Left cardiac atrium (tissue), 4 donors: ENCODE measurements at regions not wholly inside any gene's neighbourhood (a gene's known extent, or its start where the extent isn't known, plus 50 kb on each side); places are given as distances from the start of the nearest gene placed in this dataset.

Source experiments
- ATAC-seq, 2 donors: fragments of 200-7000 bp; cut with Tn5 transposase; one replicate each; pipeline ENCODE4 v1.9.1; 2020; ENCODE audit warnings: mild to moderate bottlenecking in 2 of 2, moderate library complexity in 2 of 2
- DNase-seq: peaks from one replicate; pipeline ENCODE4 v3.0.0-alpha.2; 2020
- intact Hi-C, 2 donors: fragments of 100-400 bp; cut with DNase I; formaldehyde crosslinking; loops; one replicate each; pipeline versions ENCODE4 v1.14.1 to v1.15.1; 2022 to 2023
- donor health status: DM: no; HTN: yes; CAD: no.
- donor health status: DM: no; HTN: yes; CAD: no; lungs with severe emphysema.
- donor health status: DM: yes; HTN: yes; CAD: no.
- donor health status: Dilated cardiomyopathy.

DNA sequence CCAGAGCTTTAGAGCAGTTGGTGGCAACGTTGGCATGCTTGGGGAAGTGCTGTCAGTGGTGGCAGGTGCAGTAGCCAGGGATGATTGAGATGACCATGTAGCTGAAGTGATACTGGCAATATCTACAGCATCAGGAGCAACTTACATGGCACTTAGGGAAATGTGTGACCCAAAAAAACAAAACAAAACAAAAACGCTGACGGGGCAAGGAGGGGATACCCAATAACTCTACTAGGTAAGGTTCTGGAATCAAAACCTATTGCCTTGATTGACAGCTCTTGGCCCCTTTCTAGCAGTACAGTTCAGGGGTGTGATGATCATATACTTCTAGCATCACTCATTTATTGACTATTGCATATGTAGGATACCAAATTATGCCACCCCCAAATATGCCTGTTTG, 312.6 kb downstream of the AASDHPPT start:
- intact Hi-C loops = no loop called here
- ATAC-seq = no peak

DNA sequence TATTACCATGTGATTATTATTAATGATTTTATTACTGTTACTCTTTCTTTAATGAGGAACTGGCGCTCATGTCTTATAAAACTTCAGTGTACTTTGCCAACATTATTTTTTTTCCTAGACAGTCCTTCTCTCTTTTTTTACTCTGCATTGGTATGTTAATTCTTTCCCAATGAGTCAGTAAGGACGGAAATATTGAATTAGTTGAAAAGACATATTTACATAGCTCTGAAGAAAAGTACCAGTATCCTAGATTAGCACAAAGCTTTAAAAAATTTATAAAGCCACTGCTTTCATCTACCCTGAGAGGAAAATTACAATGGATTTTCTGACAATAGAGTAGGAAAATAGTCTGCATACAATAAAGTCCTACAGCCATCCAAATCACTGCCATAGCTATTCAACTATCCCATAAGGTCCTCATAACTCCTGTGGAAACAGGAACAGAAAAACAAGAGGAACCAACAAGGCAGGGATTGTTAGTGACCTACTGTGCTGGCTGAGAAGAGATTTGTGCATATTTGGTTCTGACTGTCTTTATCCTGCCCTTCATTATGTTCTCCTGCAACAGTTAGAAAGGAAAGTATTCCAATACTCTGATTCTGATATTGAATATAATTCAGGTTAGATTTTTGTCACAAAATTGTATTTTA, 314.4 kb downstream of the AASDHPPT start:
- DNase-seq (no peak), ATAC-seq (no peak)
- intact Hi-C loops = no loop called here

More for the DNA sequence above, 312.6 kb downstream of the AASDHPPT start:
- no peak for DNase-seq

DNA sequence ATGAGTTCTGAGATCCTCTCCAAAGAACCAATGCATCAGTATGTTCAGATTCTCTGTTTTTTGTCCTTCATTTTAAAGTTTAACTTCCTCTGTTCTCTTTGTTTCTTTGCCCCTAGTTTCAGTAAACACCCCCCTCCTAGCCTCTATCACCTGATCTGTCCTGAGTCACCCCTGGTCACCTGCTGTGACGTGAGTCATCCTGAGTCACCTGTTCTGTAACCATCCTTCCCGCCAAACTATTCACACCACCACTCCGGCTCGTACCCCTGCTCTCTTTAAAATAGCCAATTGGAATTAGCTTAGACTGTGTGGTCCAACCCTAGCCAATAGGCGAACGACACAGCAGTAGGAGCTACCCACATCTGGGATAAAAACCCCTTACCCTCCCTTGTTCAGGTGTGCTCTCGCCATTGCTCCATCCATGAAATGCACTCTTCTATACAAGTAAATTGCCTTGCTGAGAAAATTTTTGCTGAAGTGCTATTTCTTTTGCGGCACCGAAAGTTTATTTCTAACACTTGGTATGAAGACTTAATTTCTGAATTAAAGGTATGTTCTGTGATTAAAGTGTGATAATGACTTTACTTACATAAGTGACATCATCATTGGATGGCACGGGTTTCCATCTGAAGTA, 318.4 kb downstream of the AASDHPPT start:
- ATAC-seq (no peak), DNase-seq (no peak)
- intact Hi-C loops = no loop called here

DNA sequence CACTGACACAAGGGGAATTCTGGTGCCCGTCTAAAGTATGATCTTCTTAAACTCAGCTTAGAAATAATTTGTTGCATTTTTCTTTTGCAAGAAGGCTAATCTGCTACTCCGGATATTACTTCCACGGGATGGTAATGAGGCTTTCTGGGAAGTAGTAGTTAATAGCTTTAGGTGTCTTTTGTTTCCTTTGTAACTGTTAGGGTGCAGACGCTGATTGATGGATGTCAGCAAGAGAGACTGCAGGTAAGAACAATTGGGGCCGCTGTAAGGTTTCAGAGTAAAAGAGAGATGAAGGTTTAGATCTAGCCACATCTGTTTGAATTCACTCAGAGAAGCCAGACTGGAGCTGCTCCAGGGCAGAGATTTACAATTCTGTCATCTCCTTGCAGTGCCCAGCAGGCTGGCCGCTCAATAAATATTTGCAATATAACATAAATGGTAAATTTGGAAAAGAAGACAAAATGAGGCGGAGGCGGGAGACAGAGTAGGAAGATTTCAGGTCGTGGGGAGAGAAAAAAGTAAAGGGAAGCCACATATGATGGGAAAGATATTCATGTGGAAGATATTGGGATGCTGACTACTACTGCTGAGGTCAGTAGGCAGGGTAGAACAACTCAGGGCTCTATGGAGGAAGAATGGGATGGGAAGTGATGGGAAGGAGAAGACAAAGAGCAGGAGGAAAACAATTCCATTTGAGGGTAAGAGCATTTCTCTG, 320.5 kb downstream of the AASDHPPT start:
- intact Hi-C loops = no loop called here
- ATAC-seq (no peak), DNase-seq (no peak)

DNA sequence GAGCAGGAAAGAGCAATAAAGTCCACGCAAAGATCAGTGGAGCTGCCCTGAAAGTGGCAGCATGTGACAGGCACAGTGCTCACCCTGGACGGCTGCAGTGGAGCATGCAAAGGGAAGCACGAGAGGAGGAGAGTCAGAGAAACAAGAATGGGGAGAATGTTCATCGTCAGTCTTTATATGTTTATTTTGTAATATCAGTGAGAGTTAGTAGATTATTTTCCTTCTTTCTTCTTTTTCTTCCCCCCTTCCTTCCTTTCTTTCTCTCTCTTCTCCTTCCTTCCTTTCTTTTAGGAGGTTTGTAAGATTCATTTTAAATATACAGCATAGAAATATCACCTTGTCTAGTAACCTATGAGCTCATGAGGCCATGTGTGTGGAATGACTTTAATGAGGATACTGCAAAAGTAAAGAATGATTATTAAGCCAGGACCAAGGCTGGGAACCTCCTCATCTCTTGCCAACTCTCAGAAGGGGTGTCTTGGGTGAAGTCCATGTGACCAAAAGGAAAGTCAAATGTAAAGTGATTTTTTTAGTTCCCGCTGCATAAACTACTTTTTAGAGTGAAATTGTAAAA, 321.1 kb downstream of the AASDHPPT start:
- DNase-seq (no peak), ATAC-seq (peak in 1 of 2 donors; percentile 28)
- intact Hi-C loops = no loop called here

DNA sequence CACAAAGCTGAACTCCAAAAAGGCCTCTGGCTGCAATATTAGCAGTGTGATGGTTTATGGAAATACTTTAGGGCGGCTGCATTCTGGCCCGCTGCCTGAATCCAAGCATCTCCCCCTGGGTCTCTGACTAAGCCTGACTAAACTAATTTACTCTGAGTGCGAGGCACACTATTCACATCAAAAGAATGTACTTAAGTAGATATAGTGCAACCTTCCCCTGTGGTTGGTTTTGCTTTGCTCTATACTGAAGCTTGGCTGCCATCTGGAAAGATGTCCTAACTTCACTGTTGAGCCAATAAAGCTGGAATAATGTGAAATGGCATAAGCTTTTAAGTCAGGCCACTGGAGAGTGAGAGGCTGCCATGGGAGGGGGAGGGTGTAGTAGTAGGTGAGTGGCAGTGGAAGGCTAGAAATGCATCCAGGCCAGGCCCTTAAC, 321.6 kb downstream of the AASDHPPT start:
- ATAC-seq (peak; percentile 50 to 97), DNase-seq (peak; percentile 56)
- intact Hi-C loops = no loop called here

DNA sequence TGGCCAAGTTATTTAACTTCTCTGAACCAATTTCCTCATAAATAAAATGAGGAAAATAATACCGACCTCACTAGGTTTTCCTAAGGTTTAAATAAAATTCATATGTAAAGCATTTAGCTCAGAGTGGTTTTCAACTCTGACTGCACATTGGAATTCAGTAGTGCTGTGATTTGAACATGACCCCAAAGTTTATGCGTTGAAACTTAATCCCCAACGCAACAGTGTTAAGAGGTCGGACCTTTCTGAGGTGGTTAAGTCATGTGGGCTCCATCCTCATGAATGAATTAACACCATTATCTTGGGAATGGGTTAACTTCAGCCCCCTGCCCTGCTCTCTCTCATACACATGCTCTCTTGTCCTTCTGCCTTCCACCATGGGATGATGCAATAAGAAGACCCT, 322.2 kb downstream of the AASDHPPT start:
- DNase-seq = no peak
- intact Hi-C loops = no loop called here
- no peak for ATAC-seq

DNA sequence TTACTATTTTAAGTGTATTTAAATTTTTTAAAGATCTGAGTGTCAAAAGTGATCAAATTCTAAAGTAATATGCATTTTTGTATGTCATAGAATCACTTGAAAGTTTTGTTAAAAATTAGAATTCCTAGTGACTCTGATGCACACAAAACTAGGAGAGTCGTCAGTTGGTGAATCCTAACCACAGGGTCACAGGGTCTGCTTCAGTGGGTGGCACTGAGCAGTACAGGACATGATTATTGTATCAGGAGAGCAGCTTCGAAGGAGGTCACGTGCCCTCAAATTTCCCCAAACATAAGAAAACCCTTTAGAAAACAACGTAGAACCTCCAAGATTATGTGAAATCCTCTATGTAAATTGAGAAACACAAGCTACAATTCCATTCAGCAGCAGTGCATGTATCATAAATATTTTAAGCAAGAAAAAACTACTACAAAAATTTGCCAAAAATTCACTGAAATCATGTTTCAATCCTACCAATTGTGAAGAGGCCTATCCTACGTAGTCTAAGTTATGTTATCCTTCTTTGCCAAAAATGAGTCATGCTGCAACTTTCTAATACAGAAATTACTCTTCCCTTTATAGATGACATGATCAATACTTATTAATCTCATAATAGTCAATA, 323.6 kb downstream of the AASDHPPT start:
- intact Hi-C loops = no loop called here
- DNase-seq = no peak
- ATAC-seq = no peak

DNA sequence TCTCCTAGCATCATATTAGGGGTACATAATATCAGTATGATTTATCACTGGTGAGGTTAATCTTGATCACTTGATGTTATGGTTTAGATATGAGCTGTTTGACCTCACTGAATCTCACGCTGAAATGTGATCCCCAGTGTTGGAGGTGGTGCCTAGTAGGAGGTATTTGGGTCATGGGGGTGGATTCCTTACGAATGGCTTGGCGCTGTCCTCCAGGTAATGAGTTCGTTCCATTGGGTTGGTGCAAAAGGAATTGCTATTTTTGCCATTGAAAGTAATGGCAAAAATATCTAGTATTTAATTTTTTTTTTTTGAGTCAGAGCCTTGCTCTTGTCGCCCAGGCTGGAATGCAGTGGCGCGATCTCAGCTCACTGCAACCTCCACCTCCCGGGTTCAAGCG, 326.3 kb downstream of the AASDHPPT start:
- intact Hi-C loops = no loop called here
- DNase-seq (no peak), ATAC-seq (no peak)

DNA sequence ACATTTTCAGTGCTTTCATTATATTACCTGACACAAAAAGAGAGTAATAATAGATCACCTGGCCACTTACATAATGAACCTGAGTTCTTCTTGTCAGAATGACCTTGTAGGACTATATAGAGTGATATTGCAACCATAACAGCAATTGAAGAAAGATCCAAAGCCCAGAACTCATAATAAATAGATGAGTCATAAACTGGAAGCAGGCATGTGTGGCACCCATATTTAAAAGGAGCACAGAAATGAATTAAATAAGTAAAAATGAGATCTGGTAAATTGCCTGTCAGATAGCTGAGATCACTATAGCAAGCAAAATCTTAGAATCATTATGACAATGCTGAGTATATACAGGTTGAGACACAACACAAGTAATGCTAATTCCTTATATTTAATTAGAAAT, 331.8 kb downstream of the AASDHPPT start:
- intact Hi-C loops = no loop called here
- DNase-seq = no peak
- ATAC-seq = no peak

DNA sequence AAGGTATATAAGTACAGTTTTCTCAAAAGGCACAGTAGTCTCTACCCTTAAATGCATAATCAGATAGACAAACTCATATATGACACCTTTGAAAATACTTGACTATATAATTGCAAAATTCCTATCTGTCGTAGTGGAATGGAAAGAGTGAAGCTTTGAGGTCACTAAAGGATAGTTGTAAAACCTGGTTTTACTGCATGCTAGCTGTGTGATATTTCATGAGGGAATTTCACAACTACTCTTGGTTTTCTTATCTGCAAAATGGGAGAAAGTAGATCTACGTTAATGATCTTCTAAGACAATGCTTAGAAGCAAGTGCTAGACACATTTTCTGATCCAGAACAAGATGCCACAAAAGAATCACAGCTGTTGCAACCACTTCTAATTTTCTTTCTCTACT, 332.2 kb downstream of the AASDHPPT start:
- intact Hi-C loops = no loop called here
- ATAC-seq = no peak

DNA sequence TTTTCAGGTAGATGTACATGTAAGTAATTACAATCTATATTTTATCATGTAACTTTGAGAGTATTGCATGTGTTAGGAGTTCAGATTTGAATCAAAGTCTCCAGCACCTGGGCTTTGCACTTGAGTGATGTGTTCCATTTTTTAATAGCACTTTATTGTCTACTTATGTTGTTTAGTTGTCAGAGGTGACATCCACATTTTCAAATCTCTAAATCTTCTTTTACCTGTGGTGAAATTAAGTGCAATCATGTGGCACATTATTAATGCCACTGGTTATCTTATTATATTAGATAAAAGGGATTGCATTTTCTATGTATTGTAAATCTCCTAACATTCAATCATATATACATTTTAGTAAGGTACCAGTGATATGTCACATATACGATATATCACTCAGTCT, 333.4 kb downstream of the AASDHPPT start:
- intact Hi-C loops = no loop called here
- ATAC-seq = no peak

More for the DNA sequence above, 332.2 kb downstream of the AASDHPPT start:
- DNase-seq = no peak

DNA sequence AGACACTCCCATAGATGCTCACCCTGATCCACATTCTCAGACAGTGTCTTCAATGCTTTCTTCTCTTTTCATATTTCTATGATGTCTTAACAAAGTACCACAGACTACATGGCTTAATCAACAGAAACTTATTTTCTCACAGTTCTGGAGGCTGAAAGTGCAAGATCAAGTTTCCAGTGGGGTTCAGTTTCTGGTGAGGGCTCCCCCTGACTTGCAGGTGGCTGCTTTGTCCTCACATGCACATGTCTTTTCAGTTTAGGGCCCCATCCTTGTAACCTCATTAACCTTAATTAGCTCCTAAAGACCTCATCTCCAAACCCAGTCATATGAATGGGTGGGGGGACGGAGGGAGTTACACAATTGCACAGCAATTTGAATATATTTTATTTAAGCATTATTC, 335.8 kb downstream of the AASDHPPT start:
- ATAC-seq (no peak), DNase-seq (no peak)
- intact Hi-C loops = no loop called here

More for the DNA sequence above, 333.4 kb downstream of the AASDHPPT start:
- DNase-seq = no peak

DNA sequence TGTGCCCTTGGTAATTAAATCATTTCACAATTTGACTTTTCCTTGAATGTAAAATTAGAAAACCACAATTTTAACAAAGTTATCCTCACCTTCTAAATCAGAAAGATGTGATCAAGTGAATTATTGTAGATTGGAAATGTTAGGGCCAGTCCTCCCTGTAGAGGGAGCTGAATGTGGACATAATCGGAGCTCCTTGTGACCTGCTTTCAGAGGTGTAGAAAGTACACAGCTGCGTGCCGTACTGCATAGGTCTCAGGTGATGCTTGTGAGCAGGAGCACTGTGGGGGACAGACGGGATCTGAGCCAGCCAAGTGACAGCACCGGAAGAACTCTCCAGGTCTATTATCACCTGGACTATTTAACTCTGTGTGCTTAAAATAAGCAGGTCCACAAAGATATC, 338.0 kb downstream of the AASDHPPT start:
- ATAC-seq (no peak), DNase-seq (no peak)
- intact Hi-C loops = no loop called here

DNA sequence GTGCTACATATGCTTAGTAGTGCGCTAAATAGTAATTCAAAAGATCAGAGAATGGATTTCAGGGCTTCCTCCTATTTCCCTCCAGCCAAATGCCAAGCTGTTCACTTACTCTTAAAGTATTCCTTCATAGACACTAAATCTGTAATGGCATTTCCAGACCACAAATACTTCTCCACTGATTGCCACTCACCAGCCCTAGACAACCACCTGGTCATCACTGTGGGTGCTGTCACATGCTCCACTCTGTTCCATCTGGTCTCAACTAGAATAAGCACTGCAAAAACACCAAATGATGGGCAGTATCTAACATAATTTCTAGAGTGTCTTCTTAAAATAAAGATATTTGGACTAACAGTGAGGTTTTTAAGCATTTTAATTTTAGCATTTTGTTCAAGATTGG, 341.3 kb downstream of the AASDHPPT start:
- intact Hi-C loops = no loop called here
- ATAC-seq (no peak), DNase-seq (no peak)

DNA sequence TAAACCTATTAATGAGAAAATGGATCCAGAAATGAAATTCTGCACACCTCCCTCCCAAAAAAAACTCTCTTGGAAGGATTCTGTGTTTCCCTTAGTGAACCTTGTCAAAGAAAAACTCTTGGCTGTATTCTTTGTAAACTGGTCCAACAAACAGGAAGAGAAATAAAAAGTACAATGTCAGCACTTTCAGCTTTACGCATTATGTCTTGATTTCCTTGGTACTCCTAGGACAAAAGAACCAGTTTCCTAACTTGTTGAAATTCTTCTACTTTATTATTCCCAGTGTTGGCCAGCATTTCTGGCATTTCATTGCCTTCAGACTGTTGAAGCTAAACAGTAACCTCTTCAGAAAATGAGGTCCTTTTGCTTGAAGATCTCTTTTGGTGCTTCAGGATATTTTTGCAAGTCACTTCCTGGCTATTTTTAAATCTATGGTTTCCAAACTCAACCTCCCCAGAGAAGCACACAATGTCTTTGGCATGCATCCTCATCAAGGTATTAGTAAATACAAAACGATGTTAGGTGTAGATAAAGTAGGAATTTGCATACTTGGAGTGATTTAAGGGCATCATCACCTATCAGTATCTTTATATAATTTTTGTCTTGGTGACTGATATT, 342.7 kb downstream of the AASDHPPT start:
- intact Hi-C loops = no loop called here
- peak in 1 of 2 donors; percentile 34 for ATAC-seq
- DNase-seq = no peak

DNA sequence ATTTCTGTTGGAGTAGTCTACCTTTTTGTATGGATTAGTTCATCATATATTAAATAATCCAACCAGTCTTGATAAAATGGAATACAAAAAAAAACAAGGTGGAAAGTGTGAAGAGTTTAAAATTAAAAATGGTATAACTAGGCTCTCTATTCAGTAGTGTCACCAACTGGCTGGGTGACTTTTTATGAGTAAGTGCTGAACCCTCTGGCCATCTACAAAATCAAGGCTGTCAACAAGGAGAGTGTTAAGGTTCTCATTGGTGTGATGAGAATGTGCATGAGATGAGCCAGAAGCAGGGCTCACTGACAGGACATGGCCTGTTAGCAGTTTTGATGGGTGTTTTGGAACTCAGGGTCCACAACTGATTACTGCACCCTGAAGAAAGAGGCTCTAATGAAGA, 343.2 kb downstream of the AASDHPPT start:
- ATAC-seq (no peak), DNase-seq (no peak)
- intact Hi-C loops = no loop called here

DNA sequence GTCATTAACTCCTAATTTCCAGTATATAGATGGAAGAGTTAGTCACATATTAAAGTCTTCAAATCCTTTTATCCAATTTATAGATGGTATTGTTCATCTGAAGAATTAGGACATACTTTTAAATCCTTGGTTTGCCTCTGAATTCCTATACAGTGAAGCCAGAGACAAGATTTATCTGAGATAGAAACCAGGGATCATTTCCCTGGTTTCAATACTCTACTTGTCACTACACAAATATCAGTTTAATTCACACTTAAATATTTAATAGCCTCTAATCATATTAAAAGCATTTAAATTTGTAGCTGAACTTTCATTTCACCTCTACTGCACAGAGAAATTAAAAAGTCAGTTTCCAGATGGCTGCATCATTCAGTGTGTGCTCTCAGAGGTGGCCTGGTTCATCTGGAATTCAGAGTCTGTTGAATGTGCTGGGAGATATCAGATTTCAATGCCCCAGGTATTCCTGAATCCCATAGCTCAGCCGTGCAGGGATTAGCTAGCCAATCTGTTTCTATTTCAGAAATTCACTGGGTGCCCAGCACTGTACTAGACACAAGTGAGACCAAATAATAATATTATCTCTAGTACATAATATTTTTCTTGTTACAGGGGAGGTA, 344.3 kb downstream of the AASDHPPT start:
- intact Hi-C loops = no loop called here
- DNase-seq (no peak), ATAC-seq (no peak)

DNA sequence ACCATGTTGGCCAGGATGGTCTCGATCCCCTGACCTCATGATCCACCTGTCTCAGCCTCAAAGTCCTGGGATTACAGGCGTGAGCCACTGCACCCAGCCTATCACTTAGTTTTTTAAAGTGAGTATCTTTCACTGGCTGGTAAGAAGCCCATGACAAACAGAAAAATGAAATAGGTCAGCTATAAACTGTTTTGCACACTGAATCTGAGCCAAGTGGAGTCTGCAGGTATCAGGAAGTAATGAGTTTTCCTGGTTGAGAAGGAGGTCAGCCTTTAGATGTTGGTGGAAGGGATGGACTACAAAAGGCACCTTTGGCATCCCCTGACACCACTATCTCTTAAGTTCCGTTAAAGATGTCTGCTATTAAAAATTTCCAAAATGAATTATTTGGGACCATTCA, 345.1 kb downstream of the AASDHPPT start:
- DNase-seq (no peak), ATAC-seq (no peak)
- intact Hi-C loops = no loop called here
